HEK293 (cell line): ENCODE measurements at regions not wholly inside any gene's neighbourhood (a gene's known extent, or its start where the extent isn't known, plus 50 kb on each side); places are given as distances from the start of the nearest gene placed in this dataset.

Experiments
- CTCF ChIA-PET: fragments of 350-600 bp; formaldehyde crosslinking; extraction: SDS; loops from one replicate; lab custom pipeline; 2021; ENCODE audit warnings: antibody characterized with exemption; lab: Yijun Ruan, JAX
- POLR2A ChIA-PET: fragments of 300-600 bp; formaldehyde crosslinking; extraction: SDS; loops from one replicate; lab custom pipeline; 2020; ENCODE audit warnings: antibody characterized with exemption, inconsistent platforms; lab: Yijun Ruan, JAX
- H3K27ac ChIP-seq: fragments of 200-500 bp; sonication (Bioruptor generic); 2 replicates; pipeline ENCODE4 v1.5.1; 2014; ENCODE audit warnings: low read depth, low read length, control low read depth, inconsistent platforms; ENCODE audit errors: extremely low read depth
- H3K36me3 ChIP-seq, 2 experiments: fragments of 200-500 bp in 1 of 2; sonication (Bioruptor generic) in 1 of 2; 1 replicate in 1 of 2; 2 replicates in 1 of 2; pipeline ENCODE4 v1.5.1; 2014 to 2017; ENCODE audit warnings: inconsistent platforms in 2 of 2, low read length in 2 of 2; ENCODE audit not compliant: control insufficient read depth in 2 of 2, insufficient read depth in 1 of 2
- H3K4me1 ChIP-seq: fragments of 200-500 bp; sonication (Bioruptor generic); 2 replicates; pipeline ENCODE4 v1.5.1; 2014; ENCODE audit warnings: mild to moderate bottlenecking, low read length, inconsistent platforms; ENCODE audit not compliant: control insufficient read depth, insufficient read depth
- H3K4me3 ChIP-seq: 2 replicates; pipeline ENCODE4 v1.5.1; 2011; ENCODE audit warnings: low read depth, mild to moderate bottlenecking, control low read depth, low read length, moderate library complexity
- H3K9me3 ChIP-seq: fragments of 200-500 bp; sonication (Bioruptor generic); 2 replicates; pipeline ENCODE4 v1.5.1; 2014; ENCODE audit warnings: low read depth, low read length, inconsistent platforms; ENCODE audit not compliant: control insufficient read depth, insufficient read depth
- BCL11B ChIP-seq: fragments of 450-650 bp; formaldehyde crosslinking; IDR thresholded peaks from 2 replicates; pipeline ENCODE4 v1.5.1; 2016; ENCODE audit warnings: low read depth, missing biosample characterization, missing genetic modification characterization
- BCL6B ChIP-seq: fragments of 450-650 bp; formaldehyde crosslinking; IDR thresholded peaks from 2 replicates; pipeline ENCODE4 v1.5.1; 2017; ENCODE audit warnings: missing biosample characterization, missing genetic modification characterization
- EGR2 ChIP-seq: fragments of 450-650 bp; formaldehyde crosslinking; IDR thresholded peaks from 2 replicates; pipeline ENCODE4 v1.5.1; 2016; ENCODE audit warnings: low read depth, missing biosample characterization, missing genetic modification characterization
- GLIS2 ChIP-seq: fragments of 450-650 bp; formaldehyde crosslinking; IDR thresholded peaks from 2 replicates; pipeline ENCODE4 v1.5.1; 2016; ENCODE audit warnings: missing biosample characterization, missing genetic modification characterization
- HOXC10 ChIP-seq: sonication (generic); formaldehyde crosslinking; IDR thresholded peaks from 2 replicates; pipeline ENCODE4 v1.8.1; 2023; ENCODE audit warnings: mild to moderate bottlenecking, missing genetic modification reagents
- MEIS1 ChIP-seq: sonication (generic); formaldehyde crosslinking; IDR thresholded peaks from 2 replicates; pipeline ENCODE4 v1.8.1; 2022; ENCODE audit warnings: missing genetic modification reagents, mild to moderate bottlenecking, borderline replicate concordance
- TRIM28 ChIP-seq: IDR thresholded peaks from 2 replicates; pipeline ENCODE4 v1.6.1; 2011; ENCODE audit warnings: low read length, control low read depth, borderline replicate concordance
- ZBTB20 ChIP-seq: fragments of 450-650 bp; formaldehyde crosslinking; IDR thresholded peaks from 2 replicates; pipeline ENCODE4 v1.5.1; 2016; ENCODE audit warnings: missing biosample characterization, missing genetic modification characterization
- ZFP69B ChIP-seq: fragments of 450-650 bp; formaldehyde crosslinking; IDR thresholded peaks from 2 replicates; pipeline ENCODE4 v1.5.1; 2016; ENCODE audit warnings: missing biosample characterization, missing genetic modification characterization
- ZNF10 ChIP-seq: fragments of 450-650 bp; formaldehyde crosslinking; IDR thresholded peaks from 2 replicates; pipeline ENCODE4 v1.5.1; 2017; ENCODE audit warnings: missing biosample characterization, missing genetic modification characterization
- ZNF157 ChIP-seq: fragments of 450-650 bp; formaldehyde crosslinking; IDR thresholded peaks from 2 replicates; pipeline ENCODE4 v1.5.1; 2016; ENCODE audit warnings: missing biosample characterization, missing genetic modification characterization
- ZNF16 ChIP-seq: fragments of 450-650 bp; formaldehyde crosslinking; IDR thresholded peaks from 2 replicates; pipeline ENCODE4 v1.5.1; 2016; ENCODE audit warnings: low read depth, missing biosample characterization, missing genetic modification characterization
- ZNF23 ChIP-seq: fragments of 450-650 bp; formaldehyde crosslinking; IDR thresholded peaks from 2 replicates; pipeline ENCODE4 v1.5.1; 2016; ENCODE audit warnings: missing biosample characterization, missing genetic modification characterization, borderline replicate concordance
- ZNF239 ChIP-seq: fragments of 450-650 bp; formaldehyde crosslinking; IDR thresholded peaks from 2 replicates; pipeline ENCODE4 v1.5.1; 2016; ENCODE audit warnings: missing biosample characterization, missing genetic modification characterization
- ZNF335 ChIP-seq: fragments of 450-650 bp; formaldehyde crosslinking; conservative IDR thresholded peaks from 2 replicates; pipeline ENCODE4 v1.5.1; 2016; ENCODE audit warnings: missing biosample characterization, missing genetic modification characterization
- ZNF394 ChIP-seq: fragments of 450-650 bp; formaldehyde crosslinking; IDR thresholded peaks from 2 replicates; pipeline ENCODE4 v1.5.1; 2016; ENCODE audit warnings: missing biosample characterization, missing genetic modification characterization, mild to moderate bottlenecking, moderate library complexity, borderline replicate concordance
- ZNF48 ChIP-seq: fragments of 450-650 bp; formaldehyde crosslinking; IDR thresholded peaks from 2 replicates; pipeline ENCODE4 v1.5.1; 2016; ENCODE audit warnings: missing biosample characterization, missing genetic modification characterization
- ZNF529 ChIP-seq: fragments of 450-650 bp; formaldehyde crosslinking; IDR thresholded peaks from 2 replicates; pipeline ENCODE4 v1.5.1; 2017; ENCODE audit warnings: missing genetic modification characterization, missing biosample characterization; ENCODE audit not compliant: insufficient replicate concordance
- ZNF530 ChIP-seq: fragments of 450-650 bp; formaldehyde crosslinking; IDR thresholded peaks from 2 replicates; pipeline ENCODE4 v1.5.1; 2016; ENCODE audit warnings: low read depth, missing biosample characterization, missing genetic modification characterization
- ZNF561 ChIP-seq: fragments of 450-650 bp; IDR thresholded peaks from 2 replicates; pipeline ENCODE4 v1.5.1; 2018; ENCODE audit warnings: missing biosample characterization, missing genetic modification characterization, borderline replicate concordance
- ZNF571 ChIP-seq: fragments of 450-650 bp; formaldehyde crosslinking; IDR thresholded peaks from 2 replicates; pipeline ENCODE4 v1.5.0; 2017; ENCODE audit warnings: missing biosample characterization, missing genetic modification characterization
- ZNF776 ChIP-seq: fragments of 450-650 bp; formaldehyde crosslinking; IDR thresholded peaks from 2 replicates; pipeline ENCODE4 v1.5.0; 2017; ENCODE audit warnings: missing biosample characterization, missing genetic modification characterization, borderline replicate concordance
- ZSCAN18 ChIP-seq: fragments of 450-650 bp; formaldehyde crosslinking; IDR thresholded peaks from 2 replicates; pipeline ENCODE4 v1.5.1; 2016; ENCODE audit warnings: missing biosample characterization, missing genetic modification characterization
- TF ChIP-seq, protein P1 (sequence below): fragments of 450-650 bp; formaldehyde crosslinking; IDR thresholded peaks from 2 replicates; pipeline ENCODE4 v1.5.1; 2016; ENCODE audit warnings: missing biosample characterization, missing genetic modification characterization
- TF ChIP-seq, protein P2 (sequence below): fragments of 450-650 bp; formaldehyde crosslinking; IDR thresholded peaks from 2 replicates; pipeline ENCODE4 v1.5.1; 2016; ENCODE audit warnings: missing biosample characterization, missing genetic modification characterization
- TF ChIP-seq, protein P3 (sequence below): fragments of 450-650 bp; formaldehyde crosslinking; IDR thresholded peaks from 2 replicates; pipeline ENCODE4 v1.5.1; 2016; ENCODE audit warnings: missing biosample characterization, missing genetic modification characterization

DNA sequence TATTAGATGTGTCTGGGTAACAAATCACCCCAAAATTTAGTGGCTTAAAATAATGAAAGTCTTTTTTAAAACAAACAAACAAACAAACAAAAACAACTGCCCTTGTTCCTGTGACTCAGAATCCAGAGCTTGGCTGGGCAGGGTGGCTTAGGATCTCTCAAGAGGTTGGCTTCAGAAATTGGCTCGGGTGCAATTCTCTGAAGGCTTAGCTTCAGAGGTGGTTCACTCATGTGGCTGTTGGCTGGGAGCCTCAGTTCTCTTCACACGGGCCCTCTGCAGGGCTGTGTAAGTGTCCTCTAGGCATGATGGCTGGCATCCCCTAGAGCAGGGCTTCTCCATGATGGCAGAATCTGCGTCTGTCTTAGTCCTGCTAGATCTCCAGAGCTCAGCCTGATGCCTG is 179.9 kb upstream of the BCOR start:
- H3K9me3 ChIP-seq = no peaks in the 10 kb centered on the region
- H3K36me3 ChIP-seq = no peaks in the 10 kb centered on the region
- POLR2A ChIA-PET = no interaction called here
- CTCF ChIA-PET = interaction anchor here (1.5 kb wide), 1 partner anchor 171 kb away, joined by 4 read pairs; no protein-coding TSS in a partner anchor
- peaks cover 9% of the 10 kb centered on the region for H3K4me1 ChIP-seq
- H3K27ac ChIP-seq = no peak overlapping the region
- no peak for TF ChIP-seq ZNF239 (tag by site-specific recombination)
- no peak for TF ChIP-seq ZNF776 (tag by site-specific recombination)
- TF ChIP-seq BCL11B = no peak
- no peak for TF ChIP-seq HOXC10
- no peak for TF ChIP-seq ZNF529 (tag by site-specific recombination)
- TF ChIP-seq, protein P1, sequence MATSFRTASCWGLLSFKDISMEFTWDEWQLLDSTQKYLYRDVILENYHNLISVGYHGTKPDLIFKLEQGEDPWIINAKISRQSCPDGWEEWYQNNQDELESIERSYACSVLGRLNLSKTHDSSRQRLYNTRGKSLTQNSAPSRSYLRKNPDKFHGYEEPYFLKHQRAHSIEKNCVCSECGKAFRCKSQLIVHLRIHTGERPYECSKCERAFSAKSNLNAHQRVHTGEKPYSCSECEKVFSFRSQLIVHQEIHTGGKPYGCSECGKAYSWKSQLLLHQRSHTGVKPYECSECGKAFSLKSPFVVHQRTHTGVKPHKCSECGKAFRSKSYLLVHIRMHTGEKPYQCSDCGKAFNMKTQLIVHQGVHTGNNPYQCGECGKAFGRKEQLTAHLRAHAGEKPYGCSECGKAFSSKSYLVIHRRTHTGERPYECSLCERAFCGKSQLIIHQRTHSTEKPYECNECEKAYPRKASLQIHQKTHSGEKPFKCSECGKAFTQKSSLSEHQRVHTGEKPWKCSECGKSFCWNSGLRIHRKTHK = no peak
- TF ChIP-seq ZFP69B (tag by site-specific recombination) = no peak
- no peak for TF ChIP-seq ZNF16 (tag by site-specific recombination)
- no peak for TF ChIP-seq MEIS1
- no peak for TF ChIP-seq GLIS2 (tag by site-specific recombination)
- no peak for TF ChIP-seq ZNF561 (tag by site-specific recombination)
- H3K4me3 ChIP-seq = no peak overlapping the region

DNA sequence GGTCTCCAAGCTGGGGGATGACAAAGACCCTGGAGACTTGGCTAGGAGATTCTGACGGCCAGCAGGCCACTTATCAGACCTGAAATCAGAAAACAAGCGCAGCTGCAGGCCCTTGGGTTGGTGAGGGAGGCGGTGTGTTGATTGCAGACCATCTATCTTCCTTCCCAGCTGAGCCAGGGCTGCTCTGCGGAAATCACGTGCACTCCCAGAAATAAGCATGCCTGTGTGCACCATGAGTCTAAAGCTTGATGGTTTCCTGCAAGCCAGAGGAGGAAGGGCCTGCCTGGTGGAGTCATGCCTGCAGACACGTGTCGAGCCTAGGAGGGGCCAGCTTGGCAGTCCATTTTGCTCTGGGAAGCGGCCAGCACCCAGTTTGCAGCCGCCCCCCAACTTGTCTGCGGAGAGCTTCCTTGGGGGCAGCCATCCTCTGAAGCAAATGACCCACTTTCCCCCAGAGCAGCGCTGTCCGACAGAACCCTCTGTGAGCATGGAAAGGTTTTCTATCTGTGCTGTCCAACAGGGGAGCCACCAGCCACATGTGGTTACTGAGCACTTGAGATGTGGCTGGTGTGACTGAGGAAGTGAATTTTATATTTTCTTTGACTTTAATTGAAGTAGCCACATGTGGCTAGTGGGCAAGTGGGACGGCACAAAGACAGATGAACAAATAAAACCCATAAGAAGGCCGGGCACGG is 175.7 kb upstream of the BCOR start:
- H3K9me3 ChIP-seq = no peaks in the 10 kb centered on the region
- no peaks in the 10 kb centered on the region for H3K36me3 ChIP-seq
- POLR2A ChIA-PET = no interaction called here
- CTCF ChIA-PET = interaction anchor here (0.8 kb wide), 1 partner anchor 8 kb away, joined by 3 read pairs; no protein-coding TSS in a partner anchor
- no peaks in the 10 kb centered on the region for H3K4me1 ChIP-seq
- H3K27ac ChIP-seq = no peak overlapping the region
- H3K4me3 ChIP-seq = no peak overlapping the region
- TF ChIP-seq ZNF394 (tag by site-specific recombination) = no peak
- TF ChIP-seq ZSCAN18 (tag by site-specific recombination) = no peak
- TF ChIP-seq ZNF23 = no peak
- peak; percentile 51; the same call in 1 of the 2 replicates for TF ChIP-seq TRIM28
- TF ChIP-seq, protein P2, sequence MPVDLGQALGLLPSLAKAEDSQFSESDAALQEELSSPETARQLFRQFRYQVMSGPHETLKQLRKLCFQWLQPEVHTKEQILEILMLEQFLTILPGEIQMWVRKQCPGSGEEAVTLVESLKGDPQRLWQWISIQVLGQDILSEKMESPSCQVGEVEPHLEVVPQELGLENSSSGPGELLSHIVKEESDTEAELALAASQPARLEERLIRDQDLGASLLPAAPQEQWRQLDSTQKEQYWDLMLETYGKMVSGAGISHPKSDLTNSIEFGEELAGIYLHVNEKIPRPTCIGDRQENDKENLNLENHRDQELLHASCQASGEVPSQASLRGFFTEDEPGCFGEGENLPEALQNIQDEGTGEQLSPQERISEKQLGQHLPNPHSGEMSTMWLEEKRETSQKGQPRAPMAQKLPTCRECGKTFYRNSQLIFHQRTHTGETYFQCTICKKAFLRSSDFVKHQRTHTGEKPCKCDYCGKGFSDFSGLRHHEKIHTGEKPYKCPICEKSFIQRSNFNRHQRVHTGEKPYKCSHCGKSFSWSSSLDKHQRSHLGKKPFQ (tag by site-specific recombination) = no peak

- CTCF ChIA-PET = no interaction called here
- H3K27ac ChIP-seq = no peak overlapping the region
- no peaks in the 10 kb centered on the region for H3K9me3 ChIP-seq
- POLR2A ChIA-PET = no interaction called here
- H3K4me1 ChIP-seq = no peaks in the 10 kb centered on the region
- no peaks in the 10 kb centered on the region for H3K36me3 ChIP-seq
- H3K4me3 ChIP-seq = no peak overlapping the region
- TF ChIP-seq EGR2 (tag by site-specific recombination) (no peak), ZNF157 (tag by site-specific recombination) (no peak), BCL6B (tag by site-specific recombination) (no peak), ZNF335 (tag by site-specific recombination) (no peak), ZBTB20 (tag by site-specific recombination) (no peak), GLIS2 (tag by site-specific recombination) (no peak), ZNF571 (tag by site-specific recombination) (no peak), ZNF530 (tag by site-specific recombination) (no peak), ZNF48 (tag by site-specific recombination) (no peak), ZNF10 (tag by site-specific recombination) (no peak)
- TF ChIP-seq, protein P3, sequence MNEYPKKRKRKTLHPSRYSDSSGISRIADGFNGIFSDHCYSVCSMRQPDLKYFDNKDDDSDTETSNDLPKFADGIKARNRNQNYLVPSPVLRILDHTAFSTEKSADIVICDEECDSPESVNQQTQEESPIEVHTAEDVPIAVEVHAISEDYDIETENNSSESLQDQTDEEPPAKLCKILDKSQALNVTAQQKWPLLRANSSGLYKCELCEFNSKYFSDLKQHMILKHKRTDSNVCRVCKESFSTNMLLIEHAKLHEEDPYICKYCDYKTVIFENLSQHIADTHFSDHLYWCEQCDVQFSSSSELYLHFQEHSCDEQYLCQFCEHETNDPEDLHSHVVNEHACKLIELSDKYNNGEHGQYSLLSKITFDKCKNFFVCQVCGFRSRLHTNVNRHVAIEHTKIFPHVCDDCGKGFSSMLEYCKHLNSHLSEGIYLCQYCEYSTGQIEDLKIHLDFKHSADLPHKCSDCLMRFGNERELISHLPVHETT = no peak
These were observed 175.0 kb upstream of the BCOR start for GRCh38 chrX:40272776-40273175.
